ENCODE measurements at regions not wholly inside any gene's neighbourhood (a gene's known extent, or its start where the extent isn't known, plus 50 kb on each side); places are given as distances from the start of the nearest gene placed in this dataset.

DNA sequence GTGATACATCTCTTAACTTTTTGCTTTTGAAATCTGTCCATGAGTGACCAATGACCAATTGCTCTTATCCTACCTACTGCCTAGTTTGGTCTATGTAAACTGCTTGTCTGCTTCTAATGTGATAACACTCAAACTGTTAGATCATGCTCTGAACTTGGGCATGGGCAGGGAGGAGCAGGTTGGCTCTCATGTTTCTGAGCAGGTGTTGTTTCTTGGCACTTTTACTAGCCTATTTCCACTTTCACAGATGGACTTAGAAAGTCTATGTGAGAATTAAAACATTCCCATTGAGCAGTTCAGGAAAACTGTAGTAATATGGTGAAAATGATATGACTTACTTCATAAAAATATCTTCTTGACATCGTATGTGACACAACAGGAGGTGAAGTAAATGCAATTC is 538.4 kb downstream of the HACE1 start:
- Histone ChIP-seq H3K4me2 (no peak overlapping the region), H3K9ac (no peak overlapping the region), H3K79me2 (ENCODE audit: insufficient read depth) (no peaks in the 10 kb centered on the region), H3K4me3 (ENCODE audit: low read depth in 2 of 2, low read length in 1 of 2) (no peak overlapping the region), H4K20me1 (ENCODE audit: insufficient read depth) (no peaks in the 10 kb centered on the region), H3K36me3 (replicated peaks in 1 of 2; ENCODE audit: control insufficient read depth in 1 of 2, insufficient read depth in 2 of 2, low read length in 1 of 2) (no peaks in the 10 kb centered on the region), H3K4me1 (ENCODE audit: control insufficient read depth in 1 of 2, insufficient read depth in 2 of 2, low read depth in 1 of 2, low read length in 1 of 2) (peaks cover 0 to 7% of the 10 kb centered on the region in 2 experiments; a peak in 2 of 4 replicates), H3F3A (replicated peaks; ENCODE audit: insufficient read depth) (no peaks in the 10 kb centered on the region), H3K9me3 (no peaks in the 10 kb centered on the region), H3K27ac (ENCODE audit: low read depth in 2 of 2, low read length in 1 of 2) (no peak overlapping the region), H2AFZ (ENCODE audit: low read depth) (no peak overlapping the region), H3K9me2 (no peaks in the 10 kb centered on the region), H3K27me3 (ENCODE audit: insufficient read depth) (no peaks in the 10 kb centered on the region)
- 30% methylated on average over 1 of the region's 1 CpG for WGBS (ENCODE audit: low lambda C conversion rate)
- TF ChIP-seq GABPA (IDR thresholded peaks at IDR 0.05; ENCODE audit: low read depth) = no peak
- TF ChIP-seq FOXM1 (IDR thresholded peaks at IDR 0.05; ENCODE audit: low read depth) = no peak
- no peak for TF ChIP-seq CTCF (IDR thresholded peaks at IDR 0.05)
- no peak for TF ChIP-seq REST (IDR thresholded peaks at IDR 0.05; ENCODE audit: low read depth, low read length)
- TF ChIP-seq MXI1 (IDR thresholded peaks at IDR 0.05; ENCODE audit: low read depth, low read length) = no peak
- TF ChIP-seq TEAD4 (IDR thresholded peaks at IDR 0.05; ENCODE audit: borderline replicate concordance, insufficient read depth) = no peak
- no peak for TF ChIP-seq MEF2A (IDR thresholded peaks at IDR 0.05; ENCODE audit: borderline replicate concordance, low read depth)
- TF ChIP-seq EP300 (IDR thresholded peaks at IDR 0.05; ENCODE audit: borderline replicate concordance in 1 of 2, low read depth in 1 of 2, low read length in 1 of 2) = no peak
- no peak for TF ChIP-seq GATA2 (CRISPR knock-in tag; IDR thresholded peaks at IDR 0.05)
- no peak for TF ChIP-seq MAX (IDR thresholded peaks at IDR 0.05; ENCODE audit: low read depth)
- TF ChIP-seq JUND (IDR thresholded peaks at IDR 0.05) = no peak
- TF ChIP-seq FOXJ3 (CRISPR knock-in tag; IDR thresholded peaks at IDR 0.05) = no peak
- no peak for TF ChIP-seq RFX5 (IDR thresholded peaks at IDR 0.05; ENCODE audit: low read length)
- TF ChIP-seq, protein P1, sequence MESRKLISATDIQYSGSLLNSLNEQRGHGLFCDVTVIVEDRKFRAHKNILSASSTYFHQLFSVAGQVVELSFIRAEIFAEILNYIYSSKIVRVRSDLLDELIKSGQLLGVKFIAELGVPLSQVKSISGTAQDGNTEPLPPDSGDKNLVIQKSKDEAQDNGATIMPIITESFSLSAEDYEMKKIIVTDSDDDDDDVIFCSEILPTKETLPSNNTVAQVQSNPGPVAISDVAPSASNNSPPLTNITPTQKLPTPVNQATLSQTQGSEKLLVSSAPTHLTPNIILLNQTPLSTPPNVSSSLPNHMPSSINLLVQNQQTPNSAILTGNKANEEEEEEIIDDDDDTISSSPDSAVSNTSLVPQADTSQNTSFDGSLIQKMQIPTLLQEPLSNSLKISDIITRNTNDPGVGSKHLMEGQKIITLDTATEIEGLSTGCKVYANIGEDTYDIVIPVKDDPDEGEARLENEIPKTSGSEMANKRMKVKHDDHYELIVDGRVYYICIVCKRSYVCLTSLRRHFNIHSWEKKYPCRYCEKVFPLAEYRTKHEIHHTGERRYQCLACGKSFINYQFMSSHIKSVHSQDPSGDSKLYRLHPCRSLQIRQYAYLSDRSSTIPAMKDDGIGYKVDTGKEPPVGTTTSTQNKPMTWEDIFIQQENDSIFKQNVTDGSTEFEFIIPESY (IDR thresholded peaks at IDR 0.05; ENCODE audit: borderline replicate concordance, low read depth) = no peak
- no peak for TF ChIP-seq USF2 (IDR thresholded peaks at IDR 0.05; ENCODE audit: borderline replicate concordance, low read depth, low read length)
- no peak for TF ChIP-seq RCOR1 (IDR thresholded peaks at IDR 0.05; ENCODE audit: low read length)
- CTCF ChIA-PET = no interaction called here
- DNase-seq = no peak
- POLR2A ChIA-PET = no interaction called here
